ENCODE measurements at regions not wholly inside any gene's neighbourhood (a gene's known extent, or its start where the extent isn't known, plus 50 kb on each side); places are given as distances from the start of the nearest gene placed in this dataset.

GRCh38 chr9:26463837-26464236 is 428.8 kb downstream of the CAAP1 start:
- no peak for TF ChIP-seq KAT7 (CRISPR knock-in tag; IDR thresholded peaks at IDR 0.05; ENCODE audit: borderline replicate concordance)
- TF ChIP-seq CTCF (IDR thresholded peaks at IDR 0.05): no peak
- TF ChIP-seq JAZF1 (CRISPR knock-in tag; IDR thresholded peaks at IDR 0.05): no peak
- TF ChIP-seq ZBTB21 (CRISPR knock-in tag; IDR thresholded peaks at IDR 0.05; ENCODE audit: borderline replicate concordance): no peak
